Right lobe of liver (tissue), 4 donors: ENCODE measurements at regions not wholly inside any gene's neighbourhood (a gene's known extent, or its start where the extent isn't known, plus 50 kb on each side); places are given as distances from the start of the nearest gene placed in this dataset.

ENCODE experiments used
- CTCF ChIP-seq, 4 donors: fragments of 200-600 bp in 3 of 4; fragments of 450-650 bp in 1 of 4; IDR thresholded peaks; one replicate each; pipeline versions ENCODE4 v1.5.1 to v1.8.0; 2016 to 2022; ENCODE audit warnings: antibody characterized with exemption in 4 of 4, mild to moderate bottlenecking in 2 of 4
- POLR2A ChIP-seq: fragments of 450-650 bp; IDR thresholded peaks from one replicate; pipeline ENCODE4 v1.6.1; 2017; ENCODE audit warnings: antibody characterized with exemption, mild to moderate bottlenecking
- donor health status: DM: no; HTN: no; CAD: no.
- donor health status: DM: no; HTN: no; CAD: no.
- donor health status: DM: no; HTN: yes; CAD: no.

DNA sequence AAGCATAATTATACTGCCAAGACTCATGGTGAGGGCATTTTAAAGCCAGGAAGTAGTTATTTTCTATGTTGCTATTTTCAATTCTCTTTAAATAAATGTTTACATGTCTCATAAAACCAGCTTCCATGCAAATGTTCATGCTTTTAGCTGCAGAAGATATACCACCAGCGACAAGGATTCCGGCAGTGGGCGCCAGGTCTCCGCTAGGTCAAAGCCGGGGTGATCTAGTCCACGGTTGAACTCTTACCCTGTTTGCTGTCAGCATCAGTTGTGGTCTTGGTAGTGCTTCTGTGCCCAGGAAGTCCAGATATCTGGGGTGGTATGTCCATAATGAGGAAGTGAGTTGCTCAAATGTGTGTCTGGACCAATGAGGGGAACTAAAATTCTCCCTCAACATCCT lies 265.7 kb downstream of the BRD1 start:
- TF ChIP-seq CTCF (IDR thresholded peaks at IDR 0.05) (no peak), POLR2A (no peak)
